ENCODE measurements at regions not wholly inside any gene's neighbourhood (a gene's known extent, or its start where the extent isn't known, plus 50 kb on each side); places are given as distances from the start of the nearest gene placed in this dataset.

DNA sequence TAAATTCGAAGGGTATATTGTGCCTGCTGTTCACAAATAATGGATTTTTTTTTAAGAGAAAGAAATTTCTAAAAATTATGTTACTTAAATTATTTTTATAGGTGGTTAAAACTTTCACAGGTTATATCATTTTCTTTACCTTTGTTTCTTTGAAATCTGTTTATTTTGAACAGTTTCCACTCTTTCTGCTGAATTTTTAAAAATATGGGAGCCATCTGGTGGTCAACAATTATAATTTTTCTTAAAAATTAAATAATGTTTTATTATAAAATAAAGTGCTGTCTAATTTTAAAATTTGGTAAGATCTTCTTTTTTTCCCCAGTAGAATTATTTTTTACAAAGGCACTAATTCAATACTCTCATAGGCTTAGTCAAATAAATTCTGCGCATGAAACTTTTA, 263.9 kb downstream of the ETV1 start:
- TF ChIP-seq EGR1 (IDR thresholded peaks at IDR 0.05) (no peak), CEBPB (IDR thresholded peaks at IDR 0.05) (no peak), RAD21 (IDR thresholded peaks at IDR 0.05; ENCODE audit: low read depth) (no peak), TAF1 (IDR thresholded peaks at IDR 0.05; ENCODE audit: low read depth) (no peak), FOXM1 (IDR thresholded peaks at IDR 0.05; ENCODE audit: borderline replicate concordance, low read depth) (no peak), NFIC (IDR thresholded peaks at IDR 0.05) (no peak), CREB1 (IDR thresholded peaks at IDR 0.05; ENCODE audit: low read depth) (no peak), EP300 (IDR thresholded peaks at IDR 0.05; ENCODE audit: borderline replicate concordance) (no peak), YY1 (IDR thresholded peaks at IDR 0.05; ENCODE audit: low read depth) (no peak), ZBTB7A (IDR thresholded peaks at IDR 0.05; ENCODE audit: low read depth) (no peak), TEAD4 (IDR thresholded peaks at IDR 0.05) (no peak), TCF12 (IDR thresholded peaks at IDR 0.05; ENCODE audit: low read depth) (no peak)
- TF ChIP-seq, protein P1, sequence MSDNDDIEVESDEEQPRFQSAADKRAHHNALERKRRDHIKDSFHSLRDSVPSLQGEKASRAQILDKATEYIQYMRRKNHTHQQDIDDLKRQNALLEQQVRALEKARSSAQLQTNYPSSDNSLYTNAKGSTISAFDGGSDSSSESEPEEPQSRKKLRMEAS (IDR thresholded peaks at IDR 0.05) = no peak
- TF ChIP-seq, protein P2, sequence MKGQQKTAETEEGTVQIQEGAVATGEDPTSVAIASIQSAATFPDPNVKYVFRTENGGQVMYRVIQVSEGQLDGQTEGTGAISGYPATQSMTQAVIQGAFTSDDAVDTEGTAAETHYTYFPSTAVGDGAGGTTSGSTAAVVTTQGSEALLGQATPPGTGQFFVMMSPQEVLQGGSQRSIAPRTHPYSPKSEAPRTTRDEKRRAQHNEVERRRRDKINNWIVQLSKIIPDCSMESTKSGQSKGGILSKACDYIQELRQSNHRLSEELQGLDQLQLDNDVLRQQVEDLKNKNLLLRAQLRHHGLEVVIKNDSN (IDR thresholded peaks at IDR 0.05) = no peak
- TF ChIP-seq, protein P3, sequence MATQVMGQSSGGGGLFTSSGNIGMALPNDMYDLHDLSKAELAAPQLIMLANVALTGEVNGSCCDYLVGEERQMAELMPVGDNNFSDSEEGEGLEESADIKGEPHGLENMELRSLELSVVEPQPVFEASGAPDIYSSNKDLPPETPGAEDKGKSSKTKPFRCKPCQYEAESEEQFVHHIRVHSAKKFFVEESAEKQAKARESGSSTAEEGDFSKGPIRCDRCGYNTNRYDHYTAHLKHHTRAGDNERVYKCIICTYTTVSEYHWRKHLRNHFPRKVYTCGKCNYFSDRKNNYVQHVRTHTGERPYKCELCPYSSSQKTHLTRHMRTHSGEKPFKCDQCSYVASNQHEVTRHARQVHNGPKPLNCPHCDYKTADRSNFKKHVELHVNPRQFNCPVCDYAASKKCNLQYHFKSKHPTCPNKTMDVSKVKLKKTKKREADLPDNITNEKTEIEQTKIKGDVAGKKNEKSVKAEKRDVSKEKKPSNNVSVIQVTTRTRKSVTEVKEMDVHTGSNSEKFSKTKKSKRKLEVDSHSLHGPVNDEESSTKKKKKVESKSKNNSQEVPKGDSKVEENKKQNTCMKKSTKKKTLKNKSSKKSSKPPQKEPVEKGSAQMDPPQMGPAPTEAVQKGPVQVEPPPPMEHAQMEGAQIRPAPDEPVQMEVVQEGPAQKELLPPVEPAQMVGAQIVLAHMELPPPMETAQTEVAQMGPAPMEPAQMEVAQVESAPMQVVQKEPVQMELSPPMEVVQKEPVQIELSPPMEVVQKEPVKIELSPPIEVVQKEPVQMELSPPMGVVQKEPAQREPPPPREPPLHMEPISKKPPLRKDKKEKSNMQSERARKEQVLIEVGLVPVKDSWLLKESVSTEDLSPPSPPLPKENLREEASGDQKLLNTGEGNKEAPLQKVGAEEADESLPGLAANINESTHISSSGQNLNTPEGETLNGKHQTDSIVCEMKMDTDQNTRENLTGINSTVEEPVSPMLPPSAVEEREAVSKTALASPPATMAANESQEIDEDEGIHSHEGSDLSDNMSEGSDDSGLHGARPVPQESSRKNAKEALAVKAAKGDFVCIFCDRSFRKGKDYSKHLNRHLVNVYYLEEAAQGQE (IDR thresholded peaks at IDR 0.05; ENCODE audit: low read depth) = no peak

DNA sequence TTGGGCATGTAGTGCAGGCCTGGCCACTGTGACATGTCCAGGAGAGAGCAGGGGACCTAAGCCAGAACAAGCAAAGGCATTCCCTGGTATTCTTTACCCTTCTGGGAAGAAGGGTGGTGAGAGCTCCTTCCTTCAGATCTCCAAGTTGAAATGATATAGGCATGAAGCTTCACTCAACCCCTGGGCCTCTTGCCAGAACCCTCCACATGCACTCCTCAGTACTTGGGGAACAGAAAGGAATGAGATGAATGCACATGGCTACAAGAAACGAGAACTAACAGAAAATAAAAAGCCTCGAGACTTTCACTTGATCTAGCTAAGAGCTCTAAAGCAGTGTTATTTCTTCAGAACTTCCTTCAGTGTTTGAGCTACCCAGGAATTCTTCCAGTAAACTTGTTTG, 262.2 kb downstream of the ETV1 start:
- TF ChIP-seq TEAD4 (IDR thresholded peaks at IDR 0.05) = no peak
- TF ChIP-seq FOXM1 (IDR thresholded peaks at IDR 0.05; ENCODE audit: borderline replicate concordance, low read depth) = no peak
- TF ChIP-seq CEBPB (IDR thresholded peaks at IDR 0.05) = no peak
- TF ChIP-seq, protein P1 (IDR thresholded peaks at IDR 0.05) = no peak
- no peak for TF ChIP-seq NFIC (IDR thresholded peaks at IDR 0.05)
- TF ChIP-seq TAF1 (IDR thresholded peaks at IDR 0.05; ENCODE audit: low read depth) = no peak
- TF ChIP-seq EP300 (IDR thresholded peaks at IDR 0.05; ENCODE audit: borderline replicate concordance) = no peak
- no peak for TF ChIP-seq RAD21 (IDR thresholded peaks at IDR 0.05; ENCODE audit: low read depth)
- no peak for TF ChIP-seq CREB1 (IDR thresholded peaks at IDR 0.05; ENCODE audit: low read depth)
- TF ChIP-seq, protein P2 (IDR thresholded peaks at IDR 0.05) = no peak
- no peak for TF ChIP-seq EGR1 (IDR thresholded peaks at IDR 0.05)
- no peak for TF ChIP-seq ZBTB7A (IDR thresholded peaks at IDR 0.05; ENCODE audit: low read depth)
- no peak for TF ChIP-seq TCF12 (IDR thresholded peaks at IDR 0.05; ENCODE audit: low read depth)
- TF ChIP-seq YY1 (IDR thresholded peaks at IDR 0.05; ENCODE audit: low read depth) = no peak
- TF ChIP-seq, protein P3 (IDR thresholded peaks at IDR 0.05; ENCODE audit: low read depth) = no peak

DNA sequence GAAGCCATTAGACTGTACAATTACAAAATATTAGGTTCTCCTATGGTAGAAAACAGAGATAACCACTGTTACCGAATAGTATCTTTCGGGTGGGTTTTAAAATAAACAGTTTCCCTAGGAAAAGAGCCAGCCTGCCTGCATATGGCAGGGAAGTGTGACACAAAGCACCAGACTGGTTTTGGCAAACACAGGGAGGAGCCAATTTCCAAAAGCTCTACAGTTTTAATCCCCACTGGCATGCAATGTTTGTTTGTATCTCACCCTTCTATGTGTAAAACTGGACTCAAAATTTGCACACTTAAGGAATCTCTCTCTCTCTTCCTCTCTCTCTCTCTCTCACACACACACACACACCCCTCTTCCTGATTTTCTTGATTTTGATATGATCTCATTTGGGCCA, 261.7 kb downstream of the ETV1 start:
- TF ChIP-seq CREB1 (IDR thresholded peaks at IDR 0.05; ENCODE audit: low read depth) = no peak
- TF ChIP-seq, protein P2 (IDR thresholded peaks at IDR 0.05) = no peak
- TF ChIP-seq RAD21 (IDR thresholded peaks at IDR 0.05; ENCODE audit: low read depth) = no peak
- no peak for TF ChIP-seq EP300 (IDR thresholded peaks at IDR 0.05; ENCODE audit: borderline replicate concordance)
- no peak for TF ChIP-seq ZBTB7A (IDR thresholded peaks at IDR 0.05; ENCODE audit: low read depth)
- no peak for TF ChIP-seq CEBPB (IDR thresholded peaks at IDR 0.05)
- no peak for TF ChIP-seq TCF12 (IDR thresholded peaks at IDR 0.05; ENCODE audit: low read depth)
- TF ChIP-seq, protein P1 (IDR thresholded peaks at IDR 0.05) = no peak
- no peak for TF ChIP-seq FOXM1 (IDR thresholded peaks at IDR 0.05; ENCODE audit: borderline replicate concordance, low read depth)
- TF ChIP-seq YY1 (IDR thresholded peaks at IDR 0.05; ENCODE audit: low read depth) = no peak
- no peak for TF ChIP-seq TEAD4 (IDR thresholded peaks at IDR 0.05)
- TF ChIP-seq TAF1 (IDR thresholded peaks at IDR 0.05; ENCODE audit: low read depth) = no peak

DNA sequence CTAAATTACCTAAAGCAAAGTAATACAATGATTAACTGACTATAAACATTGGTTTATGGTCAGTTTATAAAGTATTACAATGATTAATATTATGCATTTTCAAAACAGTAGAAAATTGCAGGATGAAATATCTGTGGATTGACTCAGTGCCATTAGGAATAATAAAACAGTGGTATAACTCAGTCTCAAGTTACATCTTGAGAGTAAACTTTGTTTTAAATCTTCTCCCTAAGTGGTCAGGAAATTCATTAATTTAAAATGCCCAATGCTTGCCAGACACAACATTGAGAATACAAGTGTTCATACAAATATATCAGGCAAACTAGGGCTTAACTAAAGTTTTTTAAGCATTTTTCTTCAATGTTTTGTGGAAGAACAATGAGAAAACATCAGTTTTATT, 257.8 kb downstream of the ETV1 start:
- TF ChIP-seq NFIC (IDR thresholded peaks at IDR 0.05) (no peak), RAD21 (IDR thresholded peaks at IDR 0.05; ENCODE audit: low read depth) (no peak), ZBTB7A (IDR thresholded peaks at IDR 0.05; ENCODE audit: low read depth) (no peak), EGR1 (IDR thresholded peaks at IDR 0.05) (no peak), TEAD4 (IDR thresholded peaks at IDR 0.05) (no peak), YY1 (IDR thresholded peaks at IDR 0.05; ENCODE audit: low read depth) (no peak), CEBPB (IDR thresholded peaks at IDR 0.05) (no peak), TCF12 (IDR thresholded peaks at IDR 0.05; ENCODE audit: low read depth) (no peak), CREB1 (IDR thresholded peaks at IDR 0.05; ENCODE audit: low read depth) (no peak), TAF1 (IDR thresholded peaks at IDR 0.05; ENCODE audit: low read depth) (no peak), FOXM1 (IDR thresholded peaks at IDR 0.05; ENCODE audit: borderline replicate concordance, low read depth) (no peak)
- TF ChIP-seq, protein P2 (IDR thresholded peaks at IDR 0.05) = no peak
- TF ChIP-seq, protein P1 (IDR thresholded peaks at IDR 0.05) = no peak
- TF ChIP-seq, protein P3 (IDR thresholded peaks at IDR 0.05; ENCODE audit: low read depth) = no peak
